ENCODE measurements at regions not wholly inside any gene's neighbourhood (a gene's known extent, or its start where the extent isn't known, plus 50 kb on each side); places are given as distances from the start of the nearest gene placed in this dataset.
A peak's percentile ranks its signal among the peaks of the same experiment; 100 is the strongest.

- no peak overlapping the region for H3K4me3 Mint-ChIP-seq (ENCODE audit: unreplicated experiment)
- peaks cover 2% of the 10 kb centered on the region for H3K36me3 Mint-ChIP-seq (ENCODE audit: low read depth)
- no peaks in the 10 kb centered on the region for H3K4me1 Mint-ChIP-seq (ENCODE audit: low read depth)
- H3K27me3 Mint-ChIP-seq (ENCODE audit: low read depth), result no peaks in the 10 kb centered on the region
- DNase-seq (ENCODE audit: low spot score), result no peak
- H3K9me3 Mint-ChIP-seq (ENCODE audit: low read depth), result peaks cover 17% of the 10 kb centered on the region
- no peak for TF ChIP-seq CTCF (IDR thresholded peaks at IDR 0.05)
- no peak overlapping the region for H3K27ac Mint-ChIP-seq (ENCODE audit: unreplicated experiment)
Observed at GRCh38 chr2:145494441-145494840, 974.5 kb upstream of the ZEB2 start.

GRCh38 chr2:145488571-145488970 is 968.7 kb upstream of the ZEB2 start:
- Mint-ChIP-seq H3K27ac (ENCODE audit: unreplicated experiment) (no peak overlapping the region), H3K4me3 (ENCODE audit: unreplicated experiment) (no peak overlapping the region), H3K36me3 (ENCODE audit: low read depth) (peaks cover 2% of the 10 kb centered on the region), H3K4me1 (ENCODE audit: low read depth) (peaks cover 11% of the 10 kb centered on the region), H3K9me3 (ENCODE audit: low read depth) (peaks cover 17% of the 10 kb centered on the region), H3K27me3 (ENCODE audit: low read depth) (no peaks in the 10 kb centered on the region)
- DNase-seq (ENCODE audit: low spot score), result no peak
- no peak for TF ChIP-seq CTCF (IDR thresholded peaks at IDR 0.05)

- H3K4me1 Mint-ChIP-seq (ENCODE audit: low read depth), result peaks cover 12% of the 10 kb centered on the region
- H3K27ac Mint-ChIP-seq (ENCODE audit: unreplicated experiment), result no peak overlapping the region
- no peak overlapping the region for H3K4me3 Mint-ChIP-seq (ENCODE audit: unreplicated experiment)
- no peaks in the 10 kb centered on the region for H3K27me3 Mint-ChIP-seq (ENCODE audit: low read depth)
- H3K9me3 Mint-ChIP-seq (ENCODE audit: low read depth), result no peaks in the 10 kb centered on the region
- no peaks in the 10 kb centered on the region for H3K36me3 Mint-ChIP-seq (ENCODE audit: low read depth)
- DNase-seq (ENCODE audit: low spot score), result no peak
- TF ChIP-seq CTCF (IDR thresholded peaks at IDR 0.05), result peak; percentile 74
Observed at GRCh38 chr2:145484448-145485097, 964.7 kb upstream of the ZEB2 start.

GRCh38 chr2:145483854-145484253 is 963.9 kb upstream of the ZEB2 start:
- TF ChIP-seq CTCF (IDR thresholded peaks at IDR 0.05), result no peak
- no peaks in the 10 kb centered on the region for H3K36me3 Mint-ChIP-seq (ENCODE audit: low read depth)
- peaks cover 12% of the 10 kb centered on the region for H3K4me1 Mint-ChIP-seq (ENCODE audit: low read depth)
- no peak for DNase-seq (ENCODE audit: low spot score)
- H3K9me3 Mint-ChIP-seq (ENCODE audit: low read depth), result no peaks in the 10 kb centered on the region
- H3K27ac Mint-ChIP-seq (ENCODE audit: unreplicated experiment), result no peak overlapping the region
- no peak overlapping the region for H3K4me3 Mint-ChIP-seq (ENCODE audit: unreplicated experiment)
- no peaks in the 10 kb centered on the region for H3K27me3 Mint-ChIP-seq (ENCODE audit: low read depth)

- Mint-ChIP-seq H3K36me3 (ENCODE audit: low read depth) (no peaks in the 10 kb centered on the region), H3K4me3 (ENCODE audit: unreplicated experiment) (no peak overlapping the region), H3K4me1 (ENCODE audit: low read depth) (peaks cover 12% of the 10 kb centered on the region), H3K27me3 (ENCODE audit: low read depth) (no peaks in the 10 kb centered on the region), H3K27ac (ENCODE audit: unreplicated experiment) (no peak overlapping the region), H3K9me3 (ENCODE audit: low read depth) (peaks cover 5% of the 10 kb centered on the region)
- no peak for TF ChIP-seq CTCF (IDR thresholded peaks at IDR 0.05)
- DNase-seq (ENCODE audit: low spot score), result no peak
Observed at GRCh38 chr2:145481334-145481922, 961.5 kb upstream of the ZEB2 start.
